D721Med (cell line): ENCODE measurements at regions not wholly inside any gene's neighbourhood (a gene's known extent, or its start where the extent isn't known, plus 50 kb on each side); places are given as distances from the start of the nearest gene placed in this dataset.

Experiments
- DNase-seq: peaks from one replicate; pipeline ENCODE4 v3.0.0; 2011; ENCODE audit warnings: low spot score; ENCODE audit not compliant: insufficient read length
- FAIRE-seq: peaks from 2 replicates; lab custom pipeline; 2011; peaks lifted over from hg19 to GRCh38; lab: Jason Lieb, UNC
- CTCF ChIP-seq: IDR thresholded peaks from 2 replicates; pipeline ENCODE4 v1.5.1; 2012; ENCODE audit warnings: mild to moderate bottlenecking, control low read depth; ENCODE audit not compliant: insufficient read depth; ENCODE audit errors: missing control alignments

- FAIRE-seq (no peak), DNase-seq (no peak)
- TF ChIP-seq CTCF, result no peak
Observed at GRCh38 chr21:20418353-20418752, 579.9 kb upstream of the NCAM2 start.

- no peak for FAIRE-seq
- TF ChIP-seq CTCF, result no peak
Observed at GRCh38 chr21:20419772-20420171, 578.4 kb upstream of the NCAM2 start.

GRCh38 chr21:20424943-20425342, 573.3 kb upstream of the NCAM2 start:
- no peak for TF ChIP-seq CTCF
- FAIRE-seq, result no peak
- no peak for DNase-seq

More at GRCh38 chr21:20419772-20420171, 578.4 kb upstream of the NCAM2 start:
- no peak for DNase-seq

GRCh38 chr21:20425856-20426255, 572.4 kb upstream of the NCAM2 start:
- FAIRE-seq, result no peak
- no peak for DNase-seq
- no peak for TF ChIP-seq CTCF

GRCh38 chr21:20440338-20440737, 557.9 kb upstream of the NCAM2 start:
- DNase-seq (no peak), FAIRE-seq (no peak)
- no peak for TF ChIP-seq CTCF

- FAIRE-seq (no peak), DNase-seq (no peak)
- TF ChIP-seq CTCF, result peak; percentile 35
Observed at GRCh38 chr21:20443558-20444155, 554.6 kb upstream of the NCAM2 start.

- no peak for DNase-seq
- TF ChIP-seq CTCF, result no peak
- FAIRE-seq, result no peak
Observed at GRCh38 chr21:20445971-20446370, 552.2 kb upstream of the NCAM2 start.
